Naive thymus-derived CD4-positive, alpha-beta T cell (primary cell): ENCODE measurements at regions not wholly inside any gene's neighbourhood (a gene's known extent, or its start where the extent isn't known, plus 50 kb on each side); places are given as distances from the start of the nearest gene placed in this dataset.
"Not testable (repeated sequence)": the region's sequence is repeated elsewhere in the genome, so short reads cannot be mapped to it uniquely, and the experiment has no call there.

Experiments used
- ATAC-seq: fragments of 150-1000 bp; cut with Tn5 transposase; 2 replicates; pipeline ENCODE4 v1.10.0; 2021; ENCODE audit warnings: mild to moderate bottlenecking, moderate library complexity
- CTCF ChIA-PET: fragments of 350-600 bp; sonication (Branson Sonifier 250); formaldehyde crosslinking; loops from one replicate; lab custom pipeline; 2021; ENCODE audit warnings: antibody characterized with exemption; lab: Charles Lee
- POLR2A ChIA-PET: fragments of 350-600 bp; sonication (Branson Sonifier 250); formaldehyde crosslinking; loops from one replicate; lab custom pipeline; 2021; ENCODE audit warnings: antibody characterized with exemption, inconsistent platforms; lab: Charles Lee
- DNase-seq, 9 donors: peaks; one replicate each; pipeline versions ENCODE4 v3.0.0 to v3.0.0-alpha.2; 2020 to 2022; ENCODE audit warnings: mixed read lengths in 1 of 9
- H3K27ac ChIP-seq: one replicate; pipeline ENCODE4 v1.7.0; 2013; ENCODE audit warnings: mild to moderate bottlenecking, low read depth, low read length, moderate library complexity
- H3K27me3 ChIP-seq, 2 donors: one replicate each; pipeline ENCODE4 v1.7.0; 2013; ENCODE audit warnings: low read length in 2 of 2, mild to moderate bottlenecking in 2 of 2, moderate library complexity in 2 of 2; ENCODE audit not compliant: control insufficient read depth in 2 of 2, insufficient read depth in 2 of 2
- H3K36me3 ChIP-seq, 3 experiments: 1 replicate in 2 of 3; 2 replicates in 1 of 3; pipeline ENCODE4 v1.7.0; 2013; ENCODE audit warnings: low read length in 3 of 3, mild to moderate bottlenecking in 3 of 3, moderate library complexity in 1 of 3; ENCODE audit not compliant: insufficient read depth in 3 of 3, control insufficient read depth in 2 of 3
- H3K4me1 ChIP-seq, 2 donors: one replicate each; pipeline ENCODE4 v1.7.0; 2013; ENCODE audit warnings: low read length in 2 of 2, mild to moderate bottlenecking in 2 of 2, moderate library complexity in 1 of 2; ENCODE audit not compliant: control insufficient read depth in 2 of 2, insufficient read depth in 2 of 2
- H3K4me3 ChIP-seq: 2 replicates; pipeline ENCODE4 v1.7.0; 2013; ENCODE audit warnings: mild to moderate bottlenecking, low read length
- H3K9me3 ChIP-seq, 3 experiments: 1 replicate in 2 of 3; 2 replicates in 1 of 3; pipeline ENCODE4 v1.7.0; 2013; ENCODE audit warnings: low read length in 3 of 3; ENCODE audit not compliant: control insufficient read depth in 2 of 3
- H3K27ac Mint-ChIP-seq, 9 donors: one replicate each; pipeline ENCODE4 v1.8.0; 2020 to 2022; ENCODE audit warnings: mixed read lengths in 9 of 9, mild to moderate bottlenecking in 8 of 9, moderate library complexity in 5 of 9, inconsistent platforms in 2 of 9
- H3K27me3 Mint-ChIP-seq, 5 donors: one replicate each; pipeline ENCODE4 v1.8.0; 2021 to 2022; ENCODE audit warnings: mixed read lengths in 5 of 5, mild to moderate bottlenecking in 1 of 5
- H3K36me3 Mint-ChIP-seq, 5 donors: one replicate each; pipeline ENCODE4 v1.8.0; 2020 to 2022; ENCODE audit warnings: mixed read lengths in 5 of 5, mild to moderate bottlenecking in 3 of 5, inconsistent platforms in 1 of 5
- H3K4me1 Mint-ChIP-seq, 7 donors: one replicate each; pipeline ENCODE4 v1.8.0; 2020 to 2022; ENCODE audit warnings: mixed read lengths in 7 of 7, mild to moderate bottlenecking in 3 of 7, inconsistent platforms in 1 of 7
- H3K4me3 Mint-ChIP-seq, 10 donors: one replicate each; pipeline ENCODE4 v1.8.0; 2020 to 2022; ENCODE audit warnings: mild to moderate bottlenecking in 10 of 10, mixed read lengths in 10 of 10, moderate library complexity in 6 of 10, inconsistent platforms in 2 of 10
- H3K9me3 Mint-ChIP-seq, 11 donors: one replicate each; pipeline ENCODE4 v1.8.0; 2020 to 2022; ENCODE audit warnings: mixed read lengths in 11 of 11, mild to moderate bottlenecking in 4 of 11, inconsistent platforms in 1 of 11, moderate library complexity in 1 of 11
- intact Hi-C, 2 donors: fragments of 100-400 bp; cut with micrococcal nuclease; formaldehyde crosslinking; loops; one replicate each; pipeline ENCODE4 v1.15.1; 2023

DNA sequence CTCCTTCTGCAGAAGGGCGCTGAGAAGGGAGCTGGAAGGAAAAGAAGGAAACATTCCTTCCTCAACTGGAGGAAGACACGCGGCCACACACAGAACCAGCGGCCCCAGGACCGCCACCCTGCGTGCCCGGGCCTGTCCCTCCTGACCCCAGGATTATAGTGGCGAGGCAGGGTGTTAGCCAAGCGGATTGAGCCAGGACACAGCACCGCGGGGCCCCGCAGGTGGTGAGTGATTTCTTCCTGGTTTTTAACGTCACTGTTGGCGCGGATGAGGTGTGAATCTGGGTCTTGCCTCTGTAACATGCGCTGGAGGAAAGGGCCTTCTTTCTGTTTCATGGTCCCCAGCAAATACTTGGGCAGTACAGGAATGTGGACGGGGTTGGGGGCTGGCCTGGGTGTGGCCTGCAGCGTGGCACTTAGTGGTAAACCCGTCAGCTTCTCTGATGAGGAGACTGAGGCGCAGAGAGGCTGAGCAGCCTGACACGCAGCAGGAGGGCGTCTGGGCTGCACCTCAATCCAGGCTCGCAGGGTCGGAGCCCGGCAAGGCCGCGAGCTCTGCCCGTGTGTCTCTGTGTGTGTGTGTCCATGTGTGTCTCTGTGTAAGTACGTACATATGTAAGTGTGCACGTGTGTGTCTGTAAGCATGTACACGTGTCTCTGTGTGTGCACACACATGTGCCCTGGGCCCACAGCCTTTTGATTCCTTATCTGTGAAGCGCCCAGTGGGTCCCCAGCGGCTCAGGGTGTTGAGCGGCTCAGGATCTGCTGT is 158.4 kb upstream of the ZNF469 start:
- H3K36me3 ChIP-seq, POLR2A ChIA-PET, H3K4me1 Mint-ChIP-seq, H3K4me3 Mint-ChIP-seq, ATAC-seq, H3K36me3 Mint-ChIP-seq, CTCF ChIA-PET, H3K4me3 ChIP-seq, H3K27ac ChIP-seq, H3K4me1 ChIP-seq, H3K27ac Mint-ChIP-seq, intact Hi-C loops, H3K27me3 ChIP-seq, DNase-seq, H3K9me3 Mint-ChIP-seq, H3K9me3 ChIP-seq: not testable (repeated sequence)
- peaks cover 0 to 35% (median 18%) of the 10 kb centered on the region in 5 donors for H3K27me3 Mint-ChIP-seq

DNA sequence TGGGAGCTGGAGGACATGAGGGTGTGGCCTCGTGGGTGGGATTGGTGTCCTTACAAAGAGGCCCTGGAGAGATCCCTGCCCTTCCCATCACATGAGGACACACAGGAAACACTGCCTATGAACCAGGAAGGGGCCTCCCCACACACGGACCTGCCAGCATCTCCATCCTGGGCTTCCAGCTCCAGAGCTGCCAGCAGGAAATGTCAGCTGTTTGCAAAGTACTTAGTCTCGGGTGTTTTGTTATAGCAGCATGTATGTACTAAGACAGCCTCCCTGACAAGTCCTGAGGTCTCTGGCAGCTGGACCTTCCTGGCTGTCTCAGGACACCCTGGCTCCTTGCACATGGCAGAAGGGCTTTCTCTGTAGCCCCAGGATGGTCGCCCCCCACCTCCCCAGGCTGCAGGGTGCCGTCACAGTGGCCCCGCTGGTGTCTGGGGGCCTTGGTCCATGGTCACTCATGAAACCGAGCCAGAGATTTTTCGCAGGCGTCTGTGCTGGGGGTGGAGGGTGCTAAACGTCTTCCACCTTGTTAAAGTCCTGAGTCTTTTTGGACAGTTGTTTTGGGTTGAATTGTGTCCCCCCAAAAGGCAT is 157.0 kb upstream of the ZNF469 start:
- H3K4me3 Mint-ChIP-seq, DNase-seq, H3K27me3 ChIP-seq, H3K27ac Mint-ChIP-seq, H3K9me3 ChIP-seq, H3K4me1 ChIP-seq, H3K4me3 ChIP-seq, H3K27ac ChIP-seq, H3K36me3 ChIP-seq, CTCF ChIA-PET, intact Hi-C loops, H3K9me3 Mint-ChIP-seq, H3K36me3 Mint-ChIP-seq, ATAC-seq, POLR2A ChIA-PET, H3K4me1 Mint-ChIP-seq: not testable (repeated sequence)
- H3K27me3 Mint-ChIP-seq: peaks cover 0 to 25% (median 15%) of the 10 kb centered on the region in 5 donors

DNA sequence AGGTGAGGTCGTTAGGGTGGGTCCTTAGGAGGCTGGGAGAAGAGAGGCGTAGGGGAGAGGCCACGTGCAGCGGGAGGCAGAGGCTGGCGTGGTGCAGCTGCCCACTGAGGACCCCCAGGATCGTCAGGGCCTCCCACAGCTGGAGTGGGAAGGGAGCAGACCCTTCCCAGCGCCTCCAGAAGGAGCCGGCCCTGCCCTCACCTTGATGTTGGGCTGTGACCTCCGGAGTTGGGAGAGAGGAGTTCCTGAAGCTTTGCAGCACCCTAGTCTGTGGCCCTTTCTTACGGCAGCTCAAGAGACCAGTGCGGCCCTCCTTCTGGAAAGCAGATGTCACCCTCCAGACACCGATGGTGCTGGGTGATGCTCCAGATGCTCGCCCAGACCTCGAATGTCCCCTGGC is 156.5 kb upstream of the ZNF469 start:
- intact Hi-C loops: not testable (repeated sequence)

DNA sequence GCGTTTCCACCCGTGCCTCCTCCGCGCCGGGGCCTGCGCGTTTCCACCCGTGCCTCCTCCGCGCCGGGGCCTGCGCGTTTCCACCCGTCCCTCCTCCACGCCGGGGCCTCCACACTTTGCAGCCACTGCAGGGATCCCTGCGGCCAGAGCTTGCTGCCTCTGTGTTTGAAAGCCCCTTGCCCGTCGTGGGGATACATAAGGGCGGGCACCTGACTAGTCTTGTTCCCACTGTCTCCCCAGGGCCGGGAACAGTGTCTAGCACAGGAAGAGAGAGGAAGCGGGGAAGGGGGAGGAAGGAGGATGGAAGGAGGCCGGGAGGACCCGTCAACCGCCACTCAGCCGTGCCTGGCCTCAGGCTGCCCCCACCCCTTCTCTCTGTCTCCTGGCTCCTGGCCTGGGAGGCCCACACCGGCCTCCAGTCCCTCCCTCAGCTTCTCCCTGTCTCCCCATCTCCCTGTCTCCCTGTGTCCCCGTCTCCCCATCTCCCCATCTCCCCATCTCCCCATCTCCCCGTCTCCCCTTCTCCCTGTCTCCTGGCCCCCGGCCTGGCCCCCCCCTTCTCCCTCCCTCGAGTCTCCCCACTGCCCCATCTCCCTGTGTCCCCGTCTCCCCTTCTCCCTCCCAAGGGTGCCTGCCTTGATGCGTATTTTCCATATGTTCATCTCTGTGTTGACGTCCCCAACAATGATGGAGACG is 155.6 kb upstream of the ZNF469 start:
- POLR2A ChIA-PET, H3K36me3 Mint-ChIP-seq, ATAC-seq, H3K4me1 Mint-ChIP-seq, CTCF ChIA-PET, H3K4me3 Mint-ChIP-seq, DNase-seq, H3K4me3 ChIP-seq, intact Hi-C loops, H3K36me3 ChIP-seq, H3K27ac ChIP-seq, H3K27ac Mint-ChIP-seq, H3K4me1 ChIP-seq, H3K9me3 Mint-ChIP-seq, H3K27me3 ChIP-seq, H3K9me3 ChIP-seq: not testable (repeated sequence)
- peaks cover 0 to 11% (median under 1%) of the 10 kb centered on the region in 5 donors for H3K27me3 Mint-ChIP-seq

More for the DNA sequence above, 156.5 kb upstream of the ZNF469 start:
- peaks cover 0 to 20% (median 9%) of the 10 kb centered on the region in 5 donors for H3K27me3 Mint-ChIP-seq
- ATAC-seq, CTCF ChIA-PET, H3K9me3 Mint-ChIP-seq, POLR2A ChIA-PET, H3K4me3 Mint-ChIP-seq, DNase-seq, H3K36me3 Mint-ChIP-seq, H3K4me1 ChIP-seq, H3K4me3 ChIP-seq, H3K36me3 ChIP-seq, H3K27ac Mint-ChIP-seq, H3K27me3 ChIP-seq, H3K9me3 ChIP-seq, H3K4me1 Mint-ChIP-seq, H3K27ac ChIP-seq: not testable (repeated sequence)

DNA sequence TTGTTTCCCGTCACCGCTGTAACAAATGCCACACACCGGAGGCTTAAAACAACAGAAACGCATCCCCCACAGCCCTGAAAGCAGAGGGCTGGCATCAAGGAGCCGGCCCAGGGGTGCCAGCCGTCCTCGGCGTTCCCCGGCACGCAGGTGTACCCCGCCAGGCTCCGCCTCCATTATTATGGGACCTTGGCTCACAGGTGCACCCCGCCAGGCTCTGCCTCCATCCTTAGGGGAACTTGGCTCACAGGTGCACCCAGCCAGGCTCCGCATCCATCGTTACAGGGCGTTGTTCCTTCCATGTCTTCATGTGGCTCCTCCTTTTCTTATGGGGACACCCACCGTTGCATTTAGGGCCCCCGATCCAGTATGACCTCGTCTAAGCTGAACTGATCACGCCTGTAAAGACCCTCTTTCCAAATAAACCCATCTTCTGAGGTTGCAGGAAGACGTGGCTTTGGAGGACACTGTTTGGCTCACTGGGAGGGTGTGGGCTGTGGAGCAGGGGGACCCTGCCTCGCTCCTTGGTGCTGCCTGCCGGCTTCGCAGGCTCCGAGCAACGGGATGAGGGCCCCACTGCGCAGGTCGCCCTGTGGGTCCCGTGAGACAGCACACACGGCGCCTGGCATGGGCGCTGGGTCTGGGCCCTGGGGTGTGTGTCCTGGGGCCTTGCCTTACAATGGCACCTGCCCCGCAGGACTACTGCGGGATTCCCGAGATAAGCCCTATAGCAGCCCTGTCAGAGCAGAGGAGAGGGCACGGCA is 154.9 kb upstream of the ZNF469 start:
- H3K27ac ChIP-seq, H3K36me3 ChIP-seq, intact Hi-C loops, POLR2A ChIA-PET, H3K9me3 ChIP-seq, H3K9me3 Mint-ChIP-seq, H3K27ac Mint-ChIP-seq, CTCF ChIA-PET, H3K4me3 Mint-ChIP-seq, ATAC-seq, DNase-seq, H3K27me3 Mint-ChIP-seq, H3K27me3 ChIP-seq, H3K4me1 Mint-ChIP-seq, H3K4me1 ChIP-seq, H3K4me3 ChIP-seq, H3K36me3 Mint-ChIP-seq: not testable (repeated sequence)

DNA sequence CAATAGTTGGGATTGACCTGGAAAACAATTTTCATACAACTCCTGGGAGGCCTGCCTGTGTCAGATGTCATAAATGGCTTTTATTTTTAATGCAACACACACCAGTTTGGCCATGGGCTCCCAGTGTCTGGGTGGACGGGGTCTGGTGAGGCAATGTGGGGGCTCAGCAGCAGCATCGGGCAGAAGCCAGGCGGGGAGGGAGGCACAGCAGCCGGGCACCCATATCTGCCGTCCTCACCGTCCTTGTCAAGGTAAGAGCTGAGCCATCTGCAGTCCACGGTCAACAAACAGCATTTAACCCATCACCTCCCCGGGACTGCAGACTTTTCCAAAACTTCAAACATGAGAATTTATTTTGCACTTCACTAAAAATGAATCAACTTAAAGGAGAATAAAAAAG is 154.0 kb upstream of the ZNF469 start:
- H3K27me3 ChIP-seq, H3K27ac Mint-ChIP-seq, DNase-seq, H3K4me1 Mint-ChIP-seq, H3K4me3 Mint-ChIP-seq, CTCF ChIA-PET, H3K36me3 Mint-ChIP-seq, H3K27me3 Mint-ChIP-seq, POLR2A ChIA-PET, H3K27ac ChIP-seq, H3K9me3 ChIP-seq, H3K4me3 ChIP-seq, H3K4me1 ChIP-seq, intact Hi-C loops, ATAC-seq, H3K36me3 ChIP-seq, H3K9me3 Mint-ChIP-seq: not testable (repeated sequence)
